ENCODE measurements at regions not wholly inside any gene's neighbourhood (a gene's known extent, or its start where the extent isn't known, plus 50 kb on each side); places are given as distances from the start of the nearest gene placed in this dataset.

GRCh38 chr6:158249340-158249836, 62.9 kb upstream of the TULP4 start:
- Histone ChIP-seq H3K4me1 (ENCODE audit: low read depth, poor library complexity, severe bottlenecking) (peaks cover 16% of the 10 kb centered on the region), H3K27ac (no peak overlapping the region), H3K36me3 (ENCODE audit: insufficient read depth) (no peaks in the 10 kb centered on the region), H3K79me2 (ENCODE audit: insufficient read depth, low read depth) (peaks cover 42% of the 10 kb centered on the region; the same call in 1 of the 2 replicates), H3K4me3 (IDR thresholded peaks at IDR 0.05; ENCODE audit: insufficient read depth, low read depth, low read length) (no peak overlapping the region), H2AFZ (ENCODE audit: low read depth) (no peak overlapping the region), H3K4me2 (no peak overlapping the region), H3K27me3 (ENCODE audit: insufficient read depth, low read depth) (no peaks in the 10 kb centered on the region), H4K20me1 (ENCODE audit: insufficient read depth) (no peaks in the 10 kb centered on the region), H3K9ac (no peak overlapping the region)
- no peak for TF ChIP-seq CTCF (conservative IDR thresholded peaks at IDR 0.05; ENCODE audit: low read depth, low read length)

- TF ChIP-seq CTCF (conservative IDR thresholded peaks at IDR 0.05; ENCODE audit: low read depth, low read length), result no peak
- no peak overlapping the region for H3K27ac ChIP-seq
- H3K79me2 ChIP-seq (ENCODE audit: insufficient read depth, low read depth), result peaks cover 35% of the 10 kb centered on the region
- no peaks in the 10 kb centered on the region for H4K20me1 ChIP-seq (ENCODE audit: insufficient read depth)
- no peaks in the 10 kb centered on the region for H3K27me3 ChIP-seq (ENCODE audit: insufficient read depth, low read depth)
- no peak overlapping the region for H3K4me2 ChIP-seq
- no peak overlapping the region for H3K9ac ChIP-seq
- H2AFZ ChIP-seq (ENCODE audit: low read depth), result no peak overlapping the region
- H3K36me3 ChIP-seq (ENCODE audit: insufficient read depth), result no peaks in the 10 kb centered on the region
- H3K4me3 ChIP-seq (IDR thresholded peaks at IDR 0.05; ENCODE audit: insufficient read depth, low read depth, low read length), result no peak overlapping the region
- H3K4me1 ChIP-seq (ENCODE audit: low read depth, poor library complexity, severe bottlenecking), result peaks cover 24% of the 10 kb centered on the region
These were observed 60.7 kb upstream of the TULP4 start for GRCh38 chr6:158251565-158251964.

- Histone ChIP-seq H4K20me1 (ENCODE audit: insufficient read depth) (no peaks in the 10 kb centered on the region), H2AFZ (ENCODE audit: low read depth) (no peak overlapping the region), H3K36me3 (ENCODE audit: insufficient read depth) (no peaks in the 10 kb centered on the region), H3K4me1 (ENCODE audit: low read depth, poor library complexity, severe bottlenecking) (peaks cover 41% of the 10 kb centered on the region), H3K27ac (no peak overlapping the region), H3K79me2 (ENCODE audit: insufficient read depth, low read depth) (peaks cover 36% of the 10 kb centered on the region), H3K4me3 (IDR thresholded peaks at IDR 0.05; ENCODE audit: insufficient read depth, low read depth, low read length) (no peak overlapping the region), H3K9ac (no peak overlapping the region), H3K27me3 (ENCODE audit: insufficient read depth, low read depth) (no peaks in the 10 kb centered on the region), H3K4me2 (no peak overlapping the region)
- TF ChIP-seq CTCF (conservative IDR thresholded peaks at IDR 0.05; ENCODE audit: low read depth, low read length), result no peak
These were observed 59.0 kb upstream of the TULP4 start for GRCh38 chr6:158253248-158253647.

- H2AFZ ChIP-seq (ENCODE audit: low read depth), result no peak overlapping the region
- no peak for TF ChIP-seq CTCF (conservative IDR thresholded peaks at IDR 0.05; ENCODE audit: low read depth, low read length)
- peaks cover 58% of the 10 kb centered on the region for H3K4me1 ChIP-seq (ENCODE audit: low read depth, poor library complexity, severe bottlenecking)
- no peak overlapping the region for H3K4me3 ChIP-seq (IDR thresholded peaks at IDR 0.05; ENCODE audit: insufficient read depth, low read depth, low read length)
- H3K79me2 ChIP-seq (ENCODE audit: insufficient read depth, low read depth), result peaks cover 50% of the 10 kb centered on the region
- H3K27ac ChIP-seq, result no peak overlapping the region
- no peak overlapping the region for H3K9ac ChIP-seq
- no peaks in the 10 kb centered on the region for H3K27me3 ChIP-seq (ENCODE audit: insufficient read depth, low read depth)
- H3K36me3 ChIP-seq (ENCODE audit: insufficient read depth), result no peaks in the 10 kb centered on the region
- no peaks in the 10 kb centered on the region for H4K20me1 ChIP-seq (ENCODE audit: insufficient read depth)
- peak overlapping the region; percentile 19; the same call in 1 of the 2 replicates for H3K4me2 ChIP-seq
These were observed 56.8 kb upstream of the TULP4 start for GRCh38 chr6:158255275-158255988.
